HG03175 (cell line): ENCODE measurements at regions not wholly inside any gene's neighbourhood (a gene's known extent, or its start where the extent isn't known, plus 50 kb on each side); places are given as distances from the start of the nearest gene placed in this dataset.

ENCODE experiments used
- ATAC-seq: cut with Tn5 transposase; IDR thresholded peaks from one replicate; pipeline ENCODE4 v1.9.1; 2021; ENCODE audit warnings: mild to moderate bottlenecking, moderate library complexity; ENCODE audit not compliant: unreplicated experiment

GRCh38 chr12:90173499-90174197 is 465.0 kb upstream of the ATP2B1 start:
- ATAC-seq, result no peak

GRCh38 chr12:90172524-90172923 is 463.9 kb upstream of the ATP2B1 start:
- ATAC-seq, result no peak

GRCh38 chr12:90170740-90171139 is 462.1 kb upstream of the ATP2B1 start:
- no peak for ATAC-seq

DNA sequence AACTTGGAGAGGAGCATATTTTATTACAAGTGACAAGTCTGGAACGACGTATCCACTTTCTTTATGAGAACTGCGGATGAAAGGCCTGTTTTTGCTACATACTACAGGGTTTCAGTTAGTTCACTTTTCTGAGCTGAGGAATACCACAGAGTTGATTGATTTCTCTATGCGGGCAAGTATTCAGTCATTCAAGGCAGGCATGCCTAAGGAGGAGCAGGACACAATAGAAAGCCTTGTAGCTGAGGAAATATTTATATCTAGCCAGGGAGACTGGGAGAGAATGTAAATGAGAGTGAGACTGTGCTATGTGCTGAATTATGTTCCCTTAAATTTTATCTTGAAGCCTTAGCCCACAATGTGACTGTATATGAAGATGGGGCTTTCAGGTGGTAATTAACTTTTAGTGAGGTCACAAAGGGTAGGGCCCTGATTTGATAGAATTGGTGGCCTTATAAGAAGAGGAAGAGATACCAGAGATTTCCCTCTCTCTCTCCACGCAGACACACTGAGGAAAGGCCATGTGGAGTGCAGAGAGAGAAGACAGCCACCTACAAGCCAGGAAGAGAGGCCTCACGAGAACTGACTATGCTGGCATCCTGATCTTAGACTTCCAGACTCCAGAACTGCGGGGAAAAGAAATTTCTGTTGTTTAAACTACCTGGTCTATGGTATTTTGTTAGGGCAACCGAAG is 459.0 kb upstream of the ATP2B1 start:
- ATAC-seq, result no peak

- ATAC-seq, result no peak
Measured at GRCh38 chr12:90166671-90167070, 458.0 kb upstream of the ATP2B1 start.

DNA sequence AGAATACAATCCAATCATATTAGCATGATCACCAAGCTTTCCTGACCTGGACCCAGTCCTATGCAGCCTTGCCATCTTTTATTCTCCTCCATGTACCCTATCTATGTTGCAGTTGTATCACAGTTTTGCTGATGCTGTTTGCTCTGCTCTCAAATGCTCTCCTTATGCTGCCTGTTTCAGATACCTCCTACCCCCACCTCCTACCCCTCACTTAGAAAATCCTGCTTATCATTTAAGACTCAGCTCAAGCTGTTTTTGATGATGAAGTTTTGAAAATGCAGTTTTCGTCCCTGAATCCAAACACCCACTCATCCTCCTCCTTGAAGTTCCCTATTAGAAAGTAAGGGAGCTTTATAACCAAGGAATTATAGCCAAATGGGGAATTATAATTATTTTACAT is 457.4 kb upstream of the ATP2B1 start:
- no peak for ATAC-seq

DNA sequence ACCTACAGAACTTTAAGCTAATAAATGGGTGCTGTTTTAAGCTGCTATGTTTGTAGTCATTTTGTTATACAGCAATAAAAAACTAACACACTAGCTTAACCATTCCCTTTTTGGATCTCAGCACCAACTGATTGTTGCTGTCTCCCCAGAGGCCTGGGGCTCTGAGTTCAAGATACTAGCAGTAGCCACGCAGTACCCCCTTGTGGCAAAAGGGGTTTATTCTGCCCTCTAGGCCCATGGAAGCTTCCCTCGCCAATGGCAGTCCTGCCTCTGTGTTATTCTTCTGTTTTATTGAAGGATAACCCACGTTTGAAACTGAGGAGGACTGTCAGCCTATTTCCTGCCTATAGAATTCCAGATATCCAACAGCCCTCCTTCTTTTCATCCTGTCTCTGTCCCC is 455.3 kb upstream of the ATP2B1 start:
- ATAC-seq, result no peak

DNA sequence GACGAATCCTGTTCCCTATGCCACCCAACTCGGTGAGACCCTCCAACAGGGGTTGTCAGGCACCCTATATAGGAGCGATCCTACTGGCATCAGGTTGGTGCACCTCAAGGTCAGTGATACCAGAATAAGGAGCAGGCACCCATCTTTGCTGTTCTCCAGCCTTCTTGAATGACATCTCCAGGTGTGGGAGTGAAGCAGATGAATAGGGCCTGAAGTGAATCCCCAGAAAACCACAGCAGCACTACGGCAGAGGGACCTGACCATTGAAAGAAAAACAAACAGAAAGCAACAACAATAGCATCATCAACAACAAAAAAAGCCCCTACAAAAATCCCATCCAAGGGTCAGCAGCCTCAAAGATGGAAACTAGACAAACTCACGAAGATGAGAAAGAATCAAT is 445.2 kb upstream of the ATP2B1 start:
- ATAC-seq, result no peak

- ATAC-seq, result no peak
Measured at GRCh38 chr12:90152897-90153624, 444.4 kb upstream of the ATP2B1 start.

DNA sequence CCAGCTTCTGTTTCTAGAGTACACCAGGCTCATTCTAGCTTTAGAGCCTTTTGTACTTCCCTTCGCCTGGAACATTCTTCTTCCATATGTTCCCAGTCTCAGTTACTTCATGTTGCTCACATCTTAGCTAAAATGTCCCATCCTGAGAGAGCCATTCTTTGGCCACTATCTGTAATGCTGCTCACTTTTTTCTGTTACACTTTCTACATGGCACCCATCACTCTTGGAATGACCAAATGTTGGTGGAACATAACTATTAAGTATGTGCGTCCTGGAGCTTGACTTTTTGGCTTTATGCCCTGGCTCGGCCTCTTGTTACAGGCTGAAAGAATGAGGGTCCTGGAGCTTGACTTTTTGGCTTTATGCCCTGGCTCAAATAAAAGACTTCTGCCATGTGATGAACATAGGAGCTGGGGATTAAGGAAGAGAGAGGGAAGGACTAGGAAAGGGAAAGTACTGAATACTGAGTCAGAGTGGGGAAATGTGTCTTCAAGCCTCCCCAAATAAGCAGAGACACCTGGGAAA is 442.9 kb upstream of the ATP2B1 start:
- ATAC-seq, result no peak

- no peak for ATAC-seq
Measured at GRCh38 chr12:90149453-90149852, 440.8 kb upstream of the ATP2B1 start.

DNA sequence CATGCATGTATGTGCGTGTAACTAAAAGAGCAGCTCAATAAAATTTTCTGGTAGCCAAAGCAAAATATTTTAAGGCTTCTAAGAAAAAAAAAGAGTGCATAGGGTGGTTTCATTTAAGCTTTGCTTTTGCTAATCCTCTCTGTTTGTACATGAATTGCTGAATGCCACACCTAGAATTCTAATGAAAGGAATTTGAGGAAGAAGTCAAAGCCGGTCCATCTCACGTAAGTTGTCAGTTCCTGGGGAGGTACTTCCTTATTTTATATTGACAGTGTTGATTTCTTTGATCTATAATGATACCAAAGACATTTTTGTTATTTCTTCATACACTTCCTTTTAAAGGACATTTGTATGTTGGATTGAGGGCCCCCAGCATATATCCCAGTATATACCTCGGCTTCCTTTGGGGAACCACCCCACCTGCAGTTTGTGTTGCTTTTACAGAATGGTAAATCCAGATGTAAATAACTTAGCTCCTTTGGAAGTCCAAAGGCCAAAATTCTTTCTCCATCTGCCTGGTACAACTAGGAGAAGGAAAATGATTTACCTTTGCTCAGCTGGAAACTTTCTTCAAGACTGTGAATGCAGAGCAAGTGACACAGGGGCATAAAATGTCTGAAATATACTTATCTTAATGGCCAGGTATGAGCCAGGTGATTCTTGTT is 420.9 kb upstream of the ATP2B1 start:
- no peak for ATAC-seq

- ATAC-seq, result no peak
Measured at GRCh38 chr12:90128526-90128925, 419.9 kb upstream of the ATP2B1 start.

GRCh38 chr12:90126125-90126524 is 417.5 kb upstream of the ATP2B1 start:
- ATAC-seq, result no peak

DNA sequence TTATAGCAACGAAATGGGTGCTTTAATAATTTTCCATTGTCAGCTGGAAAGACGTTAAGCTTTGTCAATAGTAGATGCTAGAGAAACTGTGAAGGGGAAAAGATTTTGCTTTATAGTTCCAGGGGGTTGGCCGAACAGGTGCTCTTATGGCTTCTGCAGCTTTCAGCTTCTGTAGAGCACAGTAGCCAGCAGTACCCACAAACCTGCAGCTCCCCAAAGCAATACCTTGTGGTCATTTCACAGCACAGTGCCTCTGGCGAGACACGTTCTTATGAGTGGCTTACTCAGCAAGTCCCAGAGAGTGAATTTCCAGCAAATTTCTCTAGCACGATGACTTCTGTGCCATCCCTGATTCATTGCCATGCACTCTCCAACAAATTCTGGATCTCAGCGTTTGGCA is 416.3 kb upstream of the ATP2B1 start:
- no peak for ATAC-seq

GRCh38 chr12:90124289-90124688 is 415.7 kb upstream of the ATP2B1 start:
- ATAC-seq, result no peak

DNA sequence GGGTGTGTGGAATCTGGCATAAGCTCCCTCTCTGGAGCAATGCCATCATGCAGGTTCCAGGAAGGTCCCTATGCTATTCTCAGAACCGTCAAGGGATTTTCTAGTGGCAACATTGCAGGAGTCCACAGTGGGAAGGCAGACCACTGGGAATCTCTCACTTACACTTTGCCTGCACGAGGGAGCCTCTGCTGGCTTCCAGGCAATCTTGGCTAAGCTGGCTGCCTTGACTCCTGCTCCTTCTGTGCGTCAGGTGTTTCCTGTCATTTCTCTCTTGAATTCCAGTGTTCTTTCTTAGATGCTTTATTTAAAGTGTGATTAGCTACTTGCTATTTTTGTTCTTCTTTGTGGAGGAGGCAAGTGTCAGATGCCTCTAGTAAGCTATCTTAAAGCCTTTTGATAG is 414.0 kb upstream of the ATP2B1 start:
- no peak for ATAC-seq

DNA sequence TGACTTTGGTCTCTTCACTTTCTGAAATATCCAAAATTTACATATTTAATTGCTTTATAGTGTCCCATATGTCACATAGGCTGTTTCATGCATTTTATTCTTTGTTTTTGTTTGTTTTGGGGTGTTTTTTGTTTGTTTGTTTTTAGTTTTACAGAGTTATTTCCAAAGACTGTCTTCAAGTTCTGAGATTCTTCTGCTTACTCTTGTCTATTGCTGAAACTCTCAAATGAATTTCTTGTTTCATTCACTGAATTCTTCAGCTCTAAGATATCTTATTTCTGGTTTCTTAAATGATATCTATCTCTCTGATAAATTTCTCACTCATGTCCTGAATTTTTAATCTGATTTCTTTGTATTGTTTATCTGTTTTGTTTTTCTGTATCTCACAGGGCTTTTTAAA is 412.0 kb upstream of the ATP2B1 start:
- no peak for ATAC-seq

GRCh38 chr12:90112666-90113065 is 404.0 kb upstream of the ATP2B1 start:
- ATAC-seq, result no peak

- ATAC-seq, result no peak
Measured at GRCh38 chr12:90111791-90112580, 403.3 kb upstream of the ATP2B1 start.

- no peak for ATAC-seq
Measured at GRCh38 chr12:90106568-90106967, 397.9 kb upstream of the ATP2B1 start.
